ENCODE measurements at regions not wholly inside any gene's neighbourhood (a gene's known extent, or its start where the extent isn't known, plus 50 kb on each side); places are given as distances from the start of the nearest gene placed in this dataset.
"Not testable (repeated sequence)": the region's sequence is repeated elsewhere in the genome, so short reads cannot be mapped to it uniquely, and the experiment has no call there.

DNA sequence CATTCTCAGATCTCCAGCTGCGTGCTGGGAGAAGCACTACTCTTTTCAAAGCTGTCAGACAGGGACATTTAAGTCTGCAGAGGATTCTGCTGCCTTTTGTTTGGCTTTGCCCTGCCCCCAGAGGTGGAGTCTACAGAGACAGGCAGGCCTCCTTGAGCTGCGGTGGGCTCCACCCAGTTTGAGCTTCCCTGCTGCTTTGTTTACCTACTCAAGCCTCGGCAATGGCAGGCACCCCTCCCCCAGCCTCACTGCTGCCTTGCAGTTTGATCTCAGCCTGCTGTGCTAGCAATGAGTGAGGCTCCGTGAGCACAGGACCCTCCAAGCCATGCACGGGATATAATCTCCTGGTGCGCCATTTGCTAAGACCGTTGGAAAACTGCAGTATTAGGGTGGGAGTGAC lies 518.8 kb upstream of the NRP1 start:
- CTCF ChIA-PET (ENCODE audit: partially characterized antibody); H2AK5ac ChIP-seq (ENCODE audit: low read depth, low read length): not testable (repeated sequence)
- 93% methylated on average over 7 of the region's 7 CpGs; no CpG with 5 or more reads in 1 of the 2 experiments for WGBS, 2 experiments (ENCODE audit: extremely low coverage in 1 of 2, insufficient coverage in 1 of 2, insufficient read length in 1 of 2, insufficient replicate concordance in 2 of 2, low coverage in 1 of 2, low lambda C conversion rate in 2 of 2, missing lambda C conversion rate in 1 of 2)

More for the DNA sequence above, 518.8 kb upstream of the NRP1 start:
- H4K20me1 ChIP-seq (replicated peaks in 1 of 2; ENCODE audit: control insufficient read depth in 1 of 2, insufficient read depth in 2 of 2, low read length in 2 of 2); H4K91ac ChIP-seq (replicated peaks; ENCODE audit: insufficient read length, low read length); FAIRE-seq; H2BK12ac ChIP-seq (ENCODE audit: low read depth, low read length); H3K36me3 ChIP-seq (ENCODE audit: control insufficient read depth in 2 of 4, insufficient read depth in 4 of 4, low read length in 3 of 4); H2BK5ac ChIP-seq (ENCODE audit: low read depth, low read length); H3K4me1 ChIP-seq (replicated peaks in 1 of 4; ENCODE audit: control insufficient read depth in 3 of 4, insufficient read depth in 4 of 4, low read length in 3 of 4); DNase-seq (ENCODE audit: low read depth in 1 of 2, low spot score in 2 of 2); H3K4me3 ChIP-seq (ENCODE audit: extremely low read depth in 1 of 4, insufficient read depth in 2 of 4, low read depth in 3 of 4, low read length in 4 of 4); H3K18ac ChIP-seq (ENCODE audit: extremely low read depth, low read length); H3K4ac ChIP-seq (replicated peaks; ENCODE audit: insufficient read length, low read depth, low read length); H3K56ac ChIP-seq (replicated peaks; ENCODE audit: insufficient read length, low read depth, low read length); H4K8ac ChIP-seq (ENCODE audit: extremely low read depth, insufficient read depth, low read length); H4K5ac ChIP-seq (ENCODE audit: insufficient read length, low read depth, low read length); H2BK15ac ChIP-seq (ENCODE audit: low read length); H2AFZ ChIP-seq (ENCODE audit: low read length); H3K9ac ChIP-seq (replicated peaks in 1 of 4; ENCODE audit: extremely low read depth in 1 of 4, low read depth in 3 of 4, low read length in 3 of 4); H3K23me2 ChIP-seq (ENCODE audit: low read depth, low read length); H3K23ac ChIP-seq (ENCODE audit: insufficient read length); H3K79me2 ChIP-seq (ENCODE audit: control insufficient read depth in 1 of 2, insufficient read depth in 2 of 2, low read length in 2 of 2); H3K4me2 ChIP-seq (ENCODE audit: insufficient read depth in 1 of 2, low read depth in 2 of 2, low read length in 2 of 2); H2BK120ac ChIP-seq (replicated peaks; ENCODE audit: low read depth, low read length); H3K27ac ChIP-seq (ENCODE audit: low read depth, low read length); H3K79me1 ChIP-seq (ENCODE audit: low read depth, low read length); H3K14ac ChIP-seq (ENCODE audit: insufficient read length); POLR2A ChIA-PET (ENCODE audit: partially characterized antibody); H3K27me3 ChIP-seq (replicated peaks in 1 of 4; ENCODE audit: control insufficient read depth in 3 of 4, extremely low read depth in 1 of 4, insufficient read depth in 3 of 4, low read length in 3 of 4); H2BK20ac ChIP-seq (ENCODE audit: low read length): not testable (repeated sequence)
- H3K9me3 ChIP-seq (ENCODE audit: insufficient read depth in 2 of 2, low read depth in 1 of 2, low read length in 1 of 2) = peaks cover 10% of the 10 kb centered on the region in 2 experiments

Measured in H1 (cell line).